ENCODE measurements at regions not wholly inside any gene's neighbourhood (a gene's known extent, or its start where the extent isn't known, plus 50 kb on each side); places are given as distances from the start of the nearest gene placed in this dataset.

GRCh38 chr14:34233619-34234018 is 228.4 kb downstream of the SPTSSA start:
- TF ChIP-seq CTCF (conservative IDR thresholded peaks at IDR 0.05 in 1 of 2, IDR thresholded peaks at IDR 0.05 in 1 of 2; ENCODE audit: low read depth in 1 of 2, low read length in 2 of 2) (no peak), EZH2 (IDR thresholded peaks at IDR 0.05; ENCODE audit: low read length, missing control alignments) (no peak)
